ENCODE measurements at regions not wholly inside any gene's neighbourhood (a gene's known extent, or its start where the extent isn't known, plus 50 kb on each side); places are given as distances from the start of the nearest gene placed in this dataset.

GRCh38 chr16:55033225-55034156 is 102.8 kb downstream of the IRX5 start:
- no peaks in the 10 kb centered on the region for H3K36me3 ChIP-seq
- no peak for DNase-seq

DNA sequence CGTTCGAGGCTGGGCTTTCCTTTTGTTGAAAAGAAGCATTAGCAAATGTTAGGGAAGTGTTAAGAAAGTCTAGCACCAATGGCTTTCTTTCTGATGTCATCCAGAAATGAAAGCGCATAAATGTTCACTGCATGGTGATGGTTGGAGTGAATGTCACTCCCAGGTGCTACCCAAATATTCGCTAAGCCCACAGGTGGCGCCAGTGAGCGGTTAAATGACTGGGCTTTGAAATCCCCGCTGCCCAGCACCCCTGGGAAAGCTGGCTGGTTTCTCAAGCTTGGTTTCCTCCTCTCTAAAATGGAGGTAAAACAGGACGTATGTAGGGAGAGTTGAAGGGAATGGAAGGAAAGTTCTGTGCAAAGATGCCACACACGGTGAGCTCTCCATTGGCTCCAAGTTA is 104.4 kb downstream of the IRX5 start:
- TF ChIP-seq, protein P1, sequence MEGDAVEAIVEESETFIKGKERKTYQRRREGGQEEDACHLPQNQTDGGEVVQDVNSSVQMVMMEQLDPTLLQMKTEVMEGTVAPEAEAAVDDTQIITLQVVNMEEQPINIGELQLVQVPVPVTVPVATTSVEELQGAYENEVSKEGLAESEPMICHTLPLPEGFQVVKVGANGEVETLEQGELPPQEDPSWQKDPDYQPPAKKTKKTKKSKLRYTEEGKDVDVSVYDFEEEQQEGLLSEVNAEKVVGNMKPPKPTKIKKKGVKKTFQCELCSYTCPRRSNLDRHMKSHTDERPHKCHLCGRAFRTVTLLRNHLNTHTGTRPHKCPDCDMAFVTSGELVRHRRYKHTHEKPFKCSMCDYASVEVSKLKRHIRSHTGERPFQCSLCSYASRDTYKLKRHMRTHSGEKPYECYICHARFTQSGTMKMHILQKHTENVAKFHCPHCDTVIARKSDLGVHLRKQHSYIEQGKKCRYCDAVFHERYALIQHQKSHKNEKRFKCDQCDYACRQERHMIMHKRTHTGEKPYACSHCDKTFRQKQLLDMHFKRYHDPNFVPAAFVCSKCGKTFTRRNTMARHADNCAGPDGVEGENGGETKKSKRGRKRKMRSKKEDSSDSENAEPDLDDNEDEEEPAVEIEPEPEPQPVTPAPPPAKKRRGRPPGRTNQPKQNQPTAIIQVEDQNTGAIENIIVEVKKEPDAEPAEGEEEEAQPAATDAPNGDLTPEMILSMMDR (IDR thresholded peaks at IDR 0.05): peak; percentile 32
- intact Hi-C loops (cut with DNase I): no loop called here
- DNase-seq: peak; percentile 53

More at GRCh38 chr16:55033225-55034156, 102.8 kb downstream of the IRX5 start:
- H3K4me3 ChIP-seq: no peak overlapping the region
- H3K4me1 ChIP-seq: no peaks in the 10 kb centered on the region
- no peak overlapping the region for H3K27ac ChIP-seq
- no peaks in the 10 kb centered on the region for H3K9me3 ChIP-seq
- intact Hi-C loops (cut with DNase I): no loop called here
- H3K27me3 ChIP-seq: no peaks in the 10 kb centered on the region
- TF ChIP-seq, protein P1 (IDR thresholded peaks at IDR 0.05): no peak
- H3K9ac ChIP-seq (ENCODE audit: low read depth in 2 of 2, low read length in 2 of 2): no peak overlapping the region

GRCh38 chr16:55035956-55036355 is 105.3 kb downstream of the IRX5 start:
- TF ChIP-seq, protein P1 (IDR thresholded peaks at IDR 0.05): no peak
- Histone ChIP-seq H3K27ac (no peak overlapping the region), H3K9ac (ENCODE audit: low read depth in 2 of 2, low read length in 2 of 2) (no peak overlapping the region), H3K4me3 (no peak overlapping the region), H3K4me1 (no peaks in the 10 kb centered on the region), H3K27me3 (no peaks in the 10 kb centered on the region), H3K36me3 (no peaks in the 10 kb centered on the region), H3K9me3 (no peaks in the 10 kb centered on the region)
- DNase-seq: no peak
- intact Hi-C loops (cut with DNase I): no loop called here

More for the DNA sequence above, 104.4 kb downstream of the IRX5 start:
- Histone ChIP-seq H3K4me1 (no peaks in the 10 kb centered on the region), H3K9ac (ENCODE audit: low read depth in 2 of 2, low read length in 2 of 2) (no peak overlapping the region), H3K27ac (no peak overlapping the region), H3K36me3 (no peaks in the 10 kb centered on the region), H3K27me3 (no peaks in the 10 kb centered on the region), H3K9me3 (no peaks in the 10 kb centered on the region), H3K4me3 (no peak overlapping the region)

DNA sequence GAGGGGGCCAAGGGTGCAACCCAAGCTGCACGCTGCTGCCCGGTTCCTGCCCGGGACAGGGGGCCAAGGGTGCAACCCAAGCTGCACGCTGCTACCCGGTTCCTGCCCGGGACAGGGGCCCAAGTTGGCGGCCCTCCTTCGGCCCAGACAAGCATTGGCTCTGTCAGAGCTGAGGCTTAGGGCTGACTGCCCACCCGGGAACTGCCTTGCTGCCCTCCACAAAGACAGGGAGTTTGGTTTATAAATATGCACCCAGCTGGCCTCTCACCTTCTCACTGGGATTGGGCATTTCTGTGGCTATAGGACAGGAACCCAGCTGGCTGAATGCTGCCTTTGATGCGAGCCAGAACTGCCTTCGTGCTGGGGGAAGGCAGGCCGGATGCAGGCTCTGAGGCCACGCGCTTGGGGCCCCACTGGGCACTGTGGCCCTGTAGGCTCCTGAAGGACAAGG is 105.7 kb downstream of the IRX5 start:
- DNase-seq: no peak
- TF ChIP-seq, protein P1 (IDR thresholded peaks at IDR 0.05): no peak

GRCh38 chr16:55037046-55037445 is 106.4 kb downstream of the IRX5 start:
- Histone ChIP-seq H3K4me1 (no peaks in the 10 kb centered on the region), H3K9ac (ENCODE audit: low read depth in 2 of 2, low read length in 2 of 2) (no peak overlapping the region), H3K9me3 (no peaks in the 10 kb centered on the region), H3K27me3 (no peaks in the 10 kb centered on the region), H3K36me3 (no peaks in the 10 kb centered on the region), H3K27ac (no peak overlapping the region), H3K4me3 (no peak overlapping the region)
- DNase-seq: no peak
- intact Hi-C loops (cut with DNase I): no loop called here
- TF ChIP-seq, protein P1 (IDR thresholded peaks at IDR 0.05): no peak

More for the DNA sequence above, 105.7 kb downstream of the IRX5 start:
- Histone ChIP-seq H3K9ac (ENCODE audit: low read depth in 2 of 2, low read length in 2 of 2) (no peak overlapping the region), H3K27ac (no peak overlapping the region), H3K9me3 (no peaks in the 10 kb centered on the region), H3K4me1 (no peaks in the 10 kb centered on the region), H3K27me3 (no peaks in the 10 kb centered on the region), H3K36me3 (no peaks in the 10 kb centered on the region), H3K4me3 (no peak overlapping the region)
- intact Hi-C loops (cut with DNase I): no loop called here
